ENCODE measurements at regions not wholly inside any gene's neighbourhood (a gene's known extent, or its start where the extent isn't known, plus 50 kb on each side); places are given as distances from the start of the nearest gene placed in this dataset.

- peaks cover 0 to 7% of the 10 kb centered on the region in 2 donors for H3K27me3 ChIP-seq
- intact Hi-C loops (cut with DNase I; ENCODE audit: low total_unique reads): no loop called here
- DNase-seq (ENCODE audit: low spot score in 2 of 2): no peak
- H3K9me3 ChIP-seq: no peaks in the 10 kb centered on the region
- no peak for TF ChIP-seq CTCF (IDR thresholded peaks at IDR 0.05)
- no peak for TF ChIP-seq POLR2A (IDR thresholded peaks at IDR 0.05)
- no peak for TF ChIP-seq POLR2AphosphoS5 (IDR thresholded peaks at IDR 0.05)
- H3K27ac ChIP-seq: no peak overlapping the region
- no peaks in the 10 kb centered on the region for H3K36me3 ChIP-seq
- H3K4me1 ChIP-seq: no peaks in the 10 kb centered on the region
- H3K4me3 ChIP-seq: no peak overlapping the region
These were observed 132.6 kb upstream of the SHH start for GRCh38 chr7:155944901-155945300.

GRCh38 chr7:155943251-155943899, 131.1 kb upstream of the SHH start:
- H3K9me3 ChIP-seq: no peaks in the 10 kb centered on the region
- no peak overlapping the region for H3K4me3 ChIP-seq
- no peaks in the 10 kb centered on the region for H3K36me3 ChIP-seq
- no peak overlapping the region for H3K27ac ChIP-seq
- no peak for DNase-seq (ENCODE audit: low spot score in 2 of 2)
- intact Hi-C loops (cut with DNase I; ENCODE audit: low total_unique reads): no loop called here
- no peaks in the 10 kb centered on the region for H3K4me1 ChIP-seq
- H3K27me3 ChIP-seq: peaks cover 0 to 7% of the 10 kb centered on the region in 2 donors
- no peak for TF ChIP-seq POLR2A (IDR thresholded peaks at IDR 0.05)
- TF ChIP-seq CTCF (IDR thresholded peaks at IDR 0.05): no peak
- no peak for TF ChIP-seq POLR2AphosphoS5 (IDR thresholded peaks at IDR 0.05)

DNA sequence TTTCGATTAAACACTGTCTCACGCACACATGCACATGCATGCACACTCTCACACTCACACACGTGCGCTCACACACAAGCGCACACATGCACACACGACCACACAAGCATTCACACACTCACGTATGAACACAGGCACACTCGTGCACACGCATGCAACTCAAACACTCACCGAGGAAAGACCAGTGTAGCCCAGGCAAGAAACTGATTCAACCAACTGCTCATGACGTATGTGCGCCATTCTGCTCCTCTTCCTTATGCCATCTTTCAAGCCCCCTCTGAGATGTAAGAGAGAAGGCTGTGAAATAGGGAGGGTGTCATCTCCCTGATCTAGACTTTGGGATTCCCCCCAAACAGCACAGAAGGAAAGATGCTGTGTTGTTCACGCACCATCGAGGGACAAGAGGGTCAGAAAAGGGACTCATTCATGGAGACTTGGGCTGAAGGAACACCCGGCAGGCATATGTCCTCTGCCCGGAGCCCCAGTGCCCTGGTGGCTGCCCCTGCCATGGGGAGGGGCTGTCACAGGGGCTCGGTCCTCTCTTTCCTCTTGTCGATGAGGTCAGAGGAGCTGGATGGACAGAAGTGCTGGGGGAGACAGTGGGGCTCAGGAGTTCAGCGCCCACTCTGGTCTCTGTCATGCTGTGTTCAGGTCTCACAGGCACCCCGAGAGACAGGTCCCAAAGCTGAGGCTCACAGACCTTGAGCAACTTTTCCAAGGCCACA, 130.1 kb upstream of the SHH start:
- H3K4me1 ChIP-seq: no peaks in the 10 kb centered on the region
- DNase-seq (ENCODE audit: low spot score in 2 of 2): no peak
- no peaks in the 10 kb centered on the region for H3K36me3 ChIP-seq
- no peak overlapping the region for H3K27ac ChIP-seq
- H3K9me3 ChIP-seq: no peaks in the 10 kb centered on the region
- TF ChIP-seq POLR2A (IDR thresholded peaks at IDR 0.05) (no peak), POLR2AphosphoS5 (IDR thresholded peaks at IDR 0.05) (no peak), CTCF (IDR thresholded peaks at IDR 0.05) (no peak)
- no peak overlapping the region for H3K4me3 ChIP-seq
- intact Hi-C loops (cut with DNase I; ENCODE audit: low total_unique reads): no loop called here
- peaks cover 0 to 7% of the 10 kb centered on the region in 2 donors for H3K27me3 ChIP-seq

DNA sequence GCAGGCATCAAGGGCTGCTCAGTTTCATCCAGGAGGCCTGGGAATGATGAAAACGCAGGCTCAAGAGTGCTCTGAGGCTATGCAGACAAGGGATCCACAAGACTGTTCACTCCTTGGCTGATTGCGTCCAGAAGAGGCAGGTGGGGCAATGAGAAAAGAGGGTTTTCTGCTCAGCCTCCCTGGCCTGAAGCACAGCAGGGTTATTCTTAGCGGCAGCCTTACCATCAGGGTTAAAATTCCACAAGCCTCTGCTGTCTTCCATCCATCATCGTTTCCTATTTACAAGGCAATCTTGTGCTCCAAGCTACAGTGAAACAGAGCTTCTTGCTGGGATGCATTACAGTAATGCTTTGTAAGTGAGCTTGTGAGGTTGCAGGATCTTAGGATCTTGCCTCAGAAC, 129.4 kb upstream of the SHH start:
- Histone ChIP-seq H3K9me3 (no peaks in the 10 kb centered on the region), H3K4me1 (no peaks in the 10 kb centered on the region), H3K27me3 (peaks cover 0 to 12% of the 10 kb centered on the region in 2 donors), H3K4me3 (no peak overlapping the region), H3K36me3 (no peaks in the 10 kb centered on the region), H3K27ac (no peak overlapping the region)
- intact Hi-C loops (cut with DNase I; ENCODE audit: low total_unique reads): no loop called here
- no peak for DNase-seq (ENCODE audit: low spot score in 2 of 2)
- TF ChIP-seq POLR2A (IDR thresholded peaks at IDR 0.05): no peak
- TF ChIP-seq POLR2AphosphoS5 (IDR thresholded peaks at IDR 0.05): no peak
- no peak for TF ChIP-seq CTCF (IDR thresholded peaks at IDR 0.05)

DNA sequence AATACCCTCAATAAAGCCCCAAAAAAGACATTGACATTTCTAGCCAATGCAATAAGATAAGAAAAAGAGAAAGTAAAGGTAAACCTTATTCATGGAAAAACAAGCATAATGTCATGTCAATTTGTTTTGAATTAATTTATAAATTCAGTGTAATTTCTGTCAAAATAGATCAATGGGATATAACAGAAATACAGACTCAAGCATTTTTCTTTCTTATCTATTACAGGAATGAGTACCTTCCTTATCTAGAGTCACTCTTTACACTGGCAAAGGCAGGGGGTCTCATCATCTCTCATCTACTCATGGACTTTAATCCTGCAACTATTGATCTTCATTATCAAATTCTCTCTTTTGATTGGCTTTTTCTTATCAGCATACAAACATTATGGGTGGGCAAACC, 127.1 kb upstream of the SHH start:
- DNase-seq (ENCODE audit: low spot score in 2 of 2): no peak
- Histone ChIP-seq H3K36me3 (no peaks in the 10 kb centered on the region), H3K27ac (no peak overlapping the region), H3K4me3 (no peak overlapping the region), H3K27me3 (peaks cover 0 to 13% of the 10 kb centered on the region in 2 donors), H3K9me3 (no peaks in the 10 kb centered on the region), H3K4me1 (no peaks in the 10 kb centered on the region)
- no peak for TF ChIP-seq CTCF (IDR thresholded peaks at IDR 0.05)
- no peak for TF ChIP-seq POLR2AphosphoS5 (IDR thresholded peaks at IDR 0.05)
- TF ChIP-seq POLR2A (IDR thresholded peaks at IDR 0.05): no peak
- intact Hi-C loops (cut with DNase I; ENCODE audit: low total_unique reads): no loop called here

Measured in breast epithelium (tissue), 4 donors.